Panc1 (cell line): ENCODE measurements at regions not wholly inside any gene's neighbourhood (a gene's known extent, or its start where the extent isn't known, plus 50 kb on each side); places are given as distances from the start of the nearest gene placed in this dataset.
"Not testable (repeated sequence)": the region's sequence is repeated elsewhere in the genome, so short reads cannot be mapped to it uniquely, and the experiment has no call there.

Source experiments
- CTCF ChIP-seq: fragments of 450-650 bp; IDR thresholded peaks from 2 replicates; pipeline ENCODE4 v1.5.1; 2017; ENCODE audit warnings: mild to moderate bottlenecking
- POLR2AphosphoS5 ChIP-seq: IDR thresholded peaks from 2 replicates; pipeline ENCODE4 v1.6.1; 2012; ENCODE audit warnings: mild to moderate bottlenecking, low read depth, low read length, moderate library complexity
- REST ChIP-seq, 2 experiments: IDR thresholded peaks; 2 replicates each; pipeline ENCODE4 v1.6.1; 2011 to 2012; ENCODE audit warnings: low read depth in 2 of 2, control low read depth in 1 of 2, low read length in 1 of 2, mild to moderate bottlenecking in 1 of 2, moderate library complexity in 1 of 2; ENCODE audit not compliant: insufficient read depth in 1 of 2
- SIN3A ChIP-seq: IDR thresholded peaks from 2 replicates; pipeline ENCODE4 v1.6.1; 2012; ENCODE audit warnings: low read depth, mild to moderate bottlenecking, low read length, moderate library complexity, borderline replicate concordance; ENCODE audit not compliant: insufficient read depth
- TCF7L2 ChIP-seq: IDR thresholded peaks from 2 replicates; pipeline ENCODE4 v1.6.1; 2011; ENCODE audit warnings: mild to moderate bottlenecking, low read depth, low read length, inconsistent platforms

GRCh38 chr12:46510257-46510656 is 137.7 kb upstream of the SLC38A2 start:
- not testable (repeated sequence) for TF ChIP-seq REST (IDR thresholded peaks at IDR 0.05; ENCODE audit: insufficient read depth in 1 of 2, low read depth in 2 of 2, low read length in 1 of 2); POLR2AphosphoS5; CTCF; SIN3A; TCF7L2
